LHCN-M2 (cell line): ENCODE measurements at regions not wholly inside any gene's neighbourhood (a gene's known extent, or its start where the extent isn't known, plus 50 kb on each side); places are given as distances from the start of the nearest gene placed in this dataset.
"Not testable (repeated sequence)": the region's sequence is repeated elsewhere in the genome, so short reads cannot be mapped to it uniquely, and the experiment has no call there.

ENCODE experiments used
- DNase-seq: peaks from one replicate; pipeline ENCODE4 v3.0.0-alpha.2; 2012; ENCODE audit warnings: low read depth

- DNase-seq: no peak
Measured at GRCh38 chr14:28599191-28599590, 167.4 kb upstream of the FOXG1 start.

- DNase-seq: no peak
Measured at GRCh38 chr14:28599605-28600004, 167.0 kb upstream of the FOXG1 start.

GRCh38 chr14:28603606-28604005, 163.0 kb upstream of the FOXG1 start:
- peak; percentile 52 for DNase-seq

DNA sequence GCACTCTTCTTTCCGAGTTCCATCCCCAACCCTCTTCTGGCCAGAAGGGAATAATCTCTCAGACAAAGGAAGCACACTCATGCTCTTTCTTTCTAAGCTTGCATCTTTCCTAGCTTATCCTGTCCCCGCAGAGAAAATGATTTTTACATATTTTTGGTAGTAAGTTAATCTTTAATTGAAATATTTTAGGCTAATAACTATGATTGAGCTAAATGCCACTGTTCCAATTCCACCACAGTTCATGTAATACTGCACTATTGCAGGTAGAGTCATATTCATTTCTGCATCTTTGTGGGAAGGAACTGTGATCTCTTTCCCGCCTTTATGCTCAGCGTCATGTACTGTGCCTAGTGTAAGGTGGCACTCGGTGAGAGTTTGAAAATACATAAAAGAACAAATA, 158.9 kb upstream of the FOXG1 start:
- DNase-seq: no peak

GRCh38 chr14:28608443-28608842, 158.1 kb upstream of the FOXG1 start:
- DNase-seq: no peak

DNA sequence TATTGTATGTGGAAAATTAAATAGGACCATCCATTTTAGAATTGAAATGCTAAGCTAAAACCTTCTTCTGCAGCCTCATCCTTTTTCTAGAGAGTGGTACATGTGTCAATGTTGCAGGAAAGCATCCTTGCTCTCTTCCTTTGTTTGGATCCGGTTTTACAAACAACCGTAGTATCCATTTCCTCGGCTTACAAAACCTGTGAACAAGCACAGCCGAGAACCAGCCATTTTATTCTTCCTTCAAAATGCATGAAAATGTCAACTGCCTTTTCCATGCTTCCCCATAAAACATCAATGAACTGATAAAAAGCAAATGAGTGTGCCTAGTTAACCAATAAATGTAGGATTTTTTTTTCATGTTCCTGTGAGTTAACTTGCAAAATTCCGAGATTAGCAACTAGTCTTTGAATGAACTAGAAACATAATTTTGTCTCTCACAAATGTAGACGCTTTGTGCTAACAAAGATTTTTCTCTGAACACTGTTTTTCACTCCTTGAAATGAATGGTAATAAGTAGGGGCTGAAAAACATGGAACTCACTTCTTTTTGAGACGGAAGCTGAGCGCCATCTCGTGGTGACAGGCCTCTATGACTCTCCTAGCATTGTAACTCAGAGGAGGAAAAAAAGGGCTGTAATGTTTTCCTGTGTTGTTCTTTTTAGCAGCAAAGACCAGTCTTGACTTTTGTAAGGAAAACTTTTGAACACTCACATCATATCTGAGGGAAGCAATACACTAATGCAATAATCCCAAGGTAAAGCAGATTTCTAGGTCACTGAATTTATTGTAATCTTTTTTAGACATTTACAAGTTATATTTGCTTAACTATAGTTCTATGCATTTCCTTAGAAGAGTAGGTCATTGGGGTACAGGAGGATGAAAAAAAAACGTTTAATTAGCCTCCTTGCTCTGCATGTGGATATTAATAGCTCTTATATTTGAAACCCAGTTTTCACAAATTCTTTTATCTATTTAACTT, 157.4 kb upstream of the FOXG1 start:
- peak; percentile 67 for DNase-seq

DNA sequence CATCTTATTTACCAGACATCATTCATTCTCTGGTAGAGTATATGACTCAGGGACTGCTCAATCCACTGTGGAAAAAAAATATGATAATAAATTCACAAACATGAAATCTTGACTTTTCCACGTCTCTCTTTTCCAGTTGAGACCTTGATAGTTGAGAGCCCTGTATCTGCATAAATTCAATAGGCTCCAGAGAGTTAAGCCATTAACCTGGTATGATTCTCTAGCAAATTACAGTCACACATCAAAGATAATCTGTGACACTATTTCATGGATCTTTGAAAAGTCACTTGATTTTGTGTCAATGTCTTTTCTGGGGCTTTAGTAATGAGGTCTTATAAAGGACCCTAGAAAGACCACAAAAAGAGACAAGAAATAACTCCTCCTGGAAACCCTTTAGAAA, 154.2 kb upstream of the FOXG1 start:
- no peak for DNase-seq

DNA sequence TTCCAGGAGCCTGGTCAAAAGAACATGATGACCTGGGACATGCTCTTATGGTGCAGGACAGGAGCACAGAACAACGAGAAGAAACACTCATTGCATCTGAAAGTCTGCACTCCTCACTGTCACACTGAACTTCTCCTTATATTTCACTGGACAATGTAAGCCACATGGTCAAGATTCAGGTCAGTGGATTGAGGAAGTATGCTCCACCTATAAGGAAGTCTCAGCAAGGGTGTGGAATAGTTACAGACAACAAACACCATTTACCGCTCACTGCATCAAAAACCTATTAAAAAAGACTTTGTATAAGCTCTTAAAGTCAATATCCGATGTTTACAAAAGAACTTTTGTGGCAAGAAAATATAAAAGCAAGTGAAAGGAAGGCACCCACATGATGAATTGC, 153.1 kb upstream of the FOXG1 start:
- no peak for DNase-seq

- no peak for DNase-seq
Measured at GRCh38 chr14:28626780-28627179, 139.8 kb upstream of the FOXG1 start.

DNA sequence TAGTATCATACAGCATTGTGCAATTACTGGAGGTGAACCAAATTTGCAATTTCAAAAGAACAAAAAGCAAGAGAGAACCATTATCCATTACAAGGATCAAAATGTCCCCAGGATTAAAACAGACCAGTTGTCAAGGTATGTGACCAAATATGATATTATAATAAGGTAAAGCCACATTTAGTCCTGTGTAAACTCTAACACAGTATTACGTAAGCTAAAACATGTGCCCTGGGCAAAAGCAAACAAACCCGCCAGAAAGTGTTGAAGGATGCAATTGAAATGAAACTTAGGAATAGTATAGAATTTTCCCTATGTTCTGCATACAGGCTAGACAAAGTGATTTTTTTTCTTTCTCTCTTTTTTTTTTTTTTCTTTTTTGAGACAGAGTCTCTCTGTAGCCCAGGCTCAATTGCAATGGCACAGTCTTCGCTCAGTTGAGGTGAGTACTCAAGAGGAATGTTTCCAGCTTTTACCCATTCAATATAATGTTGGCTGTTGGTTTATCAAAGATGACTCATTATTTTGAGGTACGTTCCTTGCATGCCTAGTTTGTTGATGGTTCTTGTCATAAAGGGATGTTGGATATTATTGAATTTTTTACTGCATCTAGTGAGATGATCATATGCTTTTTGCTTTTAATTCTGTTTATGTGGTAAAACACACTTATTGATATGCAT, 137.1 kb upstream of the FOXG1 start:
- DNase-seq: no peak

DNA sequence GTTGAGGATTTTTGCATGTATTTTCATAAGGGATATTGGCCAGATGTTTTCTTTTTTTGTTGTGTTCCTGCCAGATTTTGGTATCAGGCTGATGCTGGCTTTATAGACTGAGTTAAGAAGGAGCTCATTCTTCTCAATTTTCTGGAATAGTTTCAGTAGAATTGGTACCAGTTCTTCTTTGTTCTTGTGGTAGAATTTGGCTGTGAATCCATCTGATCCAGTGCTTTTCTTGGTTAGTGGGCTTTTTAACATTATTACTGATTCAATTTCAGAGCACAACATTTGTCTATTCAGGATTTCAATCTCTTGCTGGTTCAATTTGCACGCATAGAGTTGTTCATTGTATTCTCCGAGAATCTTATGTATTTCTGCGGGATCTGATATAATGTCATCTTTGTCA, 136.5 kb upstream of the FOXG1 start:
- DNase-seq: no peak

DNA sequence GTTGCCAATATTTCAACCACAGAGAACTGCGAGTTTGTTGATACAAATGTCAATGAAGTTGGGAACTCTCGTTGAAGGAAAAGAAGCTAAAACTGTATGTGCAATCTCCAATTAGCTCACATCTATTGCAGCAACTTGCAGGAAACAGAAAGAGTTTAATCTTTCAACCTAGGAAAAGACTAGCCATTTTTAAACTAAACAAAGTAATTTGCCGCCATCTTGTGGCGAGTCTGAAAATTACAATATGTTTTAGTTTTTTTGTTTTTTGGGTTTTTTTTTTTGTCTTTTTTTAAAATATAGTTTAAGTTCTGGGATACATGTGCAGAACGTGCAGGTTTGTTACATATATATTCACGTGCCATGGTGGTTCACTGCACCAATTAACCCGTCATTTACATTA, 131.2 kb upstream of the FOXG1 start:
- DNase-seq: peak; percentile 60

DNA sequence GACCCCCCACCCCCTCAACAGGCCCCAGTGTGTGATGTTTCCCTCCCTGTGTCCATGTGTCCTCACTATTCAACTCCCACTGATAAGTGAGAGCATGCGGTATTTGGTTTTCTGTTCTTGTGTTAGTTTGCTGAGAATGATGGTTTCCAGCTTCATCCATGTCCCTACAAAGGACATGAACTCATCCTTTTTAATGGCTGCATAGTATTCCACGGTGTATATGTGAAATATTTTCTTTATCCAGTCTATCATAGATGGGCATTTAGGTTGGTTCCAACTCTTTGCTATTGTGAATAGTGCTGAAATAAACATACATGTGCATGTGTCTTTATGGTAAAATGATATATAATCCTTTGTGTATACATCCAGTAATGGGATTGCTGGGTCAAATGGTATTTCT, 130.8 kb upstream of the FOXG1 start:
- DNase-seq: not testable (repeated sequence)

GRCh38 chr14:28641189-28641588, 125.4 kb upstream of the FOXG1 start:
- not testable (repeated sequence) for DNase-seq

DNA sequence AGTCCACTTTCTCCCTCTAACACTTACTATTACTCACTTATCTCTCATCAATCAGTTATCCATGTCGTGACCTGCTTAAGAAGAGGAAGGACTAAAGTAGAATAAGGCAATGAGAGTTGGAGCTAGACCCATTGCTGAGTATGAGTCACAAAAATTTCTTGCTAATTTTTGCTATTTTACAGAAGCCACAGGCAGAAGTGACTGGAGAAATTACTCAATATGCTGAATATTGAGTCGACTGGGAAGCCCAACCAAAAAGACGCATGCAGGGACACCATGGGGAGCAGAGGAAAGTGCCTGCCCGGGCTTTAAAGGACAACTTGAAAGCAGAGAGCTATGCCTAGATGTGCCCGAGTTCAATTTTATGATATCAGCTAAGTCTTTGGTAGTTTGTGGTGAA, 115.4 kb upstream of the FOXG1 start:
- peak; percentile 82 for DNase-seq

DNA sequence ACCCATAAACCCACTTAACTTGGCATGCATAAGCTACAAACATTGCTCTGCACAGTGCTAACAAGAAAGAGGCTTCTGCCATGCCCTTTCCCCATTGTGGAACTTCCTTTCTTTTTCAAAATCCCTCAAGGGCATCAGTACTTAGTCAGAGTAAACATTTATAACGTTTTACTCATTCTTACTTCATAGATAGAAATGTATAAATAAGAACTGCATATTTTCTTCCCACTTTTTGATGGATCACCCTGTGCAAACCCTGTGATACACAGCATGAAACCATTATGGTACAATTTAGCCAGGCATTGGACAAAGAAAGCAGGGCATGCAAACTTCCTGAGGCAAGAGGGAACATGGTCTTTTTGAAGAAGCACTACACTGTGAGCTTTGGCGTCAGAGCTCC, 113.8 kb upstream of the FOXG1 start:
- DNase-seq: peak; percentile 79

DNA sequence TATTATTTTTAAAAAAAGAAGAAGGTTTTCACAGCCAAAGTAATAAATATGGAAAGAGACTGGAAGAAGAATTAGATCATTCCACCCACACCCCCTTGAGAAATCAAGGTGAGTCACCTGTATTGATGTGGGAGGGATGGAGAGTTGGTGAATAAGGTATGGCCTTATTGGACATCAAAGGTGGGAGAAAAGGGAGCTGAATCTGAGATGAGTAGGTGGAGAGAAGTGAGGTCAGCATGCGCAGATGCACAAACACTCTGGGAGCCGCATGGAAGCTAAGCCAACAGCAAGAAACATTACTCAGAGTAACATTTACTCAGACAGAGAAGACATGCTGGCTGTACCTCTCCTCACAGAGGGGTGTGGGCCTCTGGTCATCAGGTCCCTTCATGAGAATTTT, 113.1 kb upstream of the FOXG1 start:
- DNase-seq: no peak

- no peak for DNase-seq
Measured at GRCh38 chr14:28656704-28657255, 109.8 kb upstream of the FOXG1 start.

DNA sequence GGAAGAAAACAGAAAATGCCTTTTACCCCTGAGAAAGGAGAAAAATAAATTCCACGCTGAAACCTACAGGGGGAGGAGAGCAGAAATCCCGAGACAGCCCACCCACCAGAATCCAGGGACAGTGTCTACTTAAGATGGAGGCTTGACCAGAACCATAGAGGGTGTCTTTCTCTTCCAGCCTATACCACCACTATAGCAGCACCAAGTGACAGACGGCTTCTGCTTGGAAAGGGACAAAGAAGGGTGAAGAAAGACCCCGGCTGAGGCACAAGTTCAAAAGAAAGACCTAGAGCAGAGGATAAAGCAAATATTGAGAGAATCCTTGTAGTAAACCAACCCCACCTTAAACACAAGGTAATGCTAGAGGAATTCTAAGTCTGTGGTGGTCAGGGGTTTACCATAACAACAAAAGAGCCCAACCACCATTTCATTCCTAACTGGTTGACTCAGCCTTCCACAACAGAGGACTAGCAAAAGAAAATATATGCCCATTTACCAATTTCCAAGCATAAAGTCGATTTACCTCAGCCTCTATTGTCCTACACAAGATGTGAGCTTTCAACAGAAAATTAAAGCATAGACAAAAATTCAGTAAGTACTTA, 105.3 kb upstream of the FOXG1 start:
- peak; percentile 92 for DNase-seq

- DNase-seq: peak; percentile 73
Measured at GRCh38 chr14:28666961-28667360, 99.6 kb upstream of the FOXG1 start.

- DNase-seq: peak; percentile 91
Measured at GRCh38 chr14:28671425-28671824, 95.2 kb upstream of the FOXG1 start.

- peak; percentile 46 for DNase-seq
Measured at GRCh38 chr14:28673056-28673455, 93.5 kb upstream of the FOXG1 start.
